GM13977 (cell line): ENCODE measurements at regions not wholly inside any gene's neighbourhood (a gene's known extent, or its start where the extent isn't known, plus 50 kb on each side); places are given as distances from the start of the nearest gene placed in this dataset.
"Not testable (repeated sequence)": the region's sequence is repeated elsewhere in the genome, so short reads cannot be mapped to it uniquely, and the experiment has no call there.

Experiments
- DNase-seq: peaks from one replicate; pipeline ENCODE4 v3.0.0; 2012; ENCODE audit warnings: low spot score
- in situ Hi-C: fragments of 300-500 bp; cut with MboI; formaldehyde crosslinking; loops from one replicate; pipeline ENCODE4 v1.12.0; 2022; ENCODE audit warnings: low sequenced_read_pairs, low pct_unique_long_range_greater_than_20kb, mixed read lengths, inconsistent platforms; ENCODE audit not compliant: unreplicated experiment
- TF ChIP-seq, protein P1 (sequence below): IDR thresholded peaks from 2 replicates; pipeline ENCODE4 v1.5.1; 2012; ENCODE audit warnings: mild to moderate bottlenecking, control low read depth; ENCODE audit not compliant: insufficient read depth; ENCODE audit errors: extremely low read depth, missing control alignments

DNA sequence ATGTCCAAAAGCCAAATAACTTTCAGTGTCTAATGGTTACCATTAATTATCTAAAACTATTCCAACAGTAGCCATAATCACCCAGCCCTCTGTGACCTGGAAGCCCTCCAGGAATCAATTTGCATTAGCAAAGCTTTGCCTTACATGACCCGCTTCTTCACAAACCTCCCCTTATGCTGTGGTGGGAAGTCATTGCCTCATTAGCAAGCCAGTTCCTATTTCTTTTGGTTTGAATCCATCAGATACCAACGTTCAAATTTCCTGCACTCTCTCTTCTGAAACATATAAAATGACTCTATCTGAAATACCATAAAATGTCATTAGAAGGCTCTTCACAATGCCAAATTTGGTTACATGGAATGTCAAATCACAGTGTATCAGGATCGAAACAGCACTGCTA lies 268.3 kb upstream of the PRKD1 start:
- no peak for DNase-seq
- TF ChIP-seq, protein P1, sequence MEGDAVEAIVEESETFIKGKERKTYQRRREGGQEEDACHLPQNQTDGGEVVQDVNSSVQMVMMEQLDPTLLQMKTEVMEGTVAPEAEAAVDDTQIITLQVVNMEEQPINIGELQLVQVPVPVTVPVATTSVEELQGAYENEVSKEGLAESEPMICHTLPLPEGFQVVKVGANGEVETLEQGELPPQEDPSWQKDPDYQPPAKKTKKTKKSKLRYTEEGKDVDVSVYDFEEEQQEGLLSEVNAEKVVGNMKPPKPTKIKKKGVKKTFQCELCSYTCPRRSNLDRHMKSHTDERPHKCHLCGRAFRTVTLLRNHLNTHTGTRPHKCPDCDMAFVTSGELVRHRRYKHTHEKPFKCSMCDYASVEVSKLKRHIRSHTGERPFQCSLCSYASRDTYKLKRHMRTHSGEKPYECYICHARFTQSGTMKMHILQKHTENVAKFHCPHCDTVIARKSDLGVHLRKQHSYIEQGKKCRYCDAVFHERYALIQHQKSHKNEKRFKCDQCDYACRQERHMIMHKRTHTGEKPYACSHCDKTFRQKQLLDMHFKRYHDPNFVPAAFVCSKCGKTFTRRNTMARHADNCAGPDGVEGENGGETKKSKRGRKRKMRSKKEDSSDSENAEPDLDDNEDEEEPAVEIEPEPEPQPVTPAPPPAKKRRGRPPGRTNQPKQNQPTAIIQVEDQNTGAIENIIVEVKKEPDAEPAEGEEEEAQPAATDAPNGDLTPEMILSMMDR = no peak
- in situ Hi-C loops = no loop called here

DNA sequence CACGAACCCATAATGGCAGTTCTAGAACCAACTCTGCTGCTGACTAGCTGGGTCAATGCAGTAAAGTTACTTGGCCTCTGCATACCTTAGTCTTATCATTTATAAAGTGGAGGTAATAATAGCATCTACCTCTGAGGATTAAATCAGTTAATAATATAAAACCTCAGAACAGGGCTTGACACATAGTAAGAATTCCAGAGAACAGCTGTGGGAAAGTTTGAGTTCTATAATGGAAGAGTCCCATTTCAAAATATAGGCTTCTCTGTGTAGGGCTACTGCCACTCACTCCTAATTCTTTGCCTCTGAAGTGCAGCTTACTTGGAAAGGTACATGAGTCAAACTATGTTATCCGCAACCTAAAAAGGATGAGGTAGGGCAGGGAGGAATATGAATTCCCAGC lies 269.2 kb upstream of the PRKD1 start:
- TF ChIP-seq, protein P1 = no peak
- in situ Hi-C loops = no loop called here
- no peak for DNase-seq

DNA sequence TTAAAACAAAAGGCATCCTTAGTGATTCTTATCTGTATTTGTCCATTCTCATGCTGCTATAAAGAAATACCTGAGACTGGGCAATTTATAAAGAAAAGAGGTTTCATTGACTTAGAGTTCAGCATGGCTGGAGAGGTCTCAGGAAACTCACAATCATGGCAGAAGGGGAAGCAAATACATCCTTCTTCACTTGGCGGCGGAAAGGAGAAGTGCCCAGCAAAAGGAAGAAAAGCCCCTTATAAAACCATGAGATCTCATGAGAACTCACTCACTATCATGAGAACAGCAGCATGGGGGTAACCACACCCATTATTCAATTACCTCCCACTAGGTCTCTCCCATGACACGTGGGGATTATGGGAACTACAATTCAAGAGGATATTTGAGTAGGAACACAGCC lies 271.1 kb upstream of the PRKD1 start:
- in situ Hi-C loops, DNase-seq: not testable (repeated sequence)

DNA sequence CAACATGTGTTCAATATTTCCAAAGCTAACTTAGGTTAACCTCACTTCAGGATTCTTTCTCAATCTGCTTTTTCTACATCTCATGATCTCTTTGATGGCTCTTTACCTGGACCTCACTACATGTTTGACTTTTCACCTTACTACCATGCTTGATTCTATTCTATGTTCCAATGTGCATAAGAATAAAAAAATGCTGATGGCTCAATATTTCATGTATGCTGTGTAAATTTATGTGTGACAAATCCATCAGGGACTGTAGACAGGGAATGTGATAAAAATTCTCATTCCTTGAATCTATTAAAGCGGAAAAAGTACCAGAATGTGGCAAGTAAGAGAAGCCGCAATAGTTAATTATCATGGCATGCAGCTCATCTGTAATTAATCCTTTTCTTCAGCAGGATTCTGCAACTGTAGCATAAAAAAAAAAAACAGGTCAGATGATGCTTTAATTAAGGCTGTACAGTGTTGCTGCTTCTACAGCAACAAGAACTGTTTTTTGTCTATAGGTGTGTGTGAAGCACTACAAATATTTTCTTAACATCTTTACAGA lies 276.9 kb upstream of the PRKD1 start:
- in situ Hi-C loops = loop anchor here (25.0 kb wide), 1 partner anchor 667 kb away; no protein-coding TSS in a partner anchor
- TF ChIP-seq, protein P1 = no peak
- no peak for DNase-seq

DNA sequence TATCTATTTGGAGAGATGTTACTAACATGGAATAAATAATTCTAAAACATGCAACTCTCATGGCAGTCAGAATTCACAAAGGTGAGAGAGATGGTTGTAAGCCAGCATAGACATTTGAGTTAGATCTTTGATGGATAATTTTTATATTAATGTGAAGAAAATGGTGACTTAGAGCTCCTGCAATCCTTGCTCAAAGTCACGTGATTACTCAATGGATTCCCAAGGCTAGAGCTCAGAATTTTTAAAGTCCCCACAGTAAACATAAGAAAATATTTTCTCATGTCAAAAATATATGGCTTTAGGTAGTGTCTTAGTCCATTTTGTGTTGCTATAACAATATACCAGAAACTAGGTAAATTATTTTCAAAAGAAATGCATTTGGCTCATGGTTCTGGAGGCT lies 281.5 kb upstream of the PRKD1 start:
- no peak for DNase-seq
- in situ Hi-C loops = loop anchor here (25.0 kb wide), 1 partner anchor 672 kb away; no protein-coding TSS in a partner anchor
- TF ChIP-seq, protein P1 = no peak

DNA sequence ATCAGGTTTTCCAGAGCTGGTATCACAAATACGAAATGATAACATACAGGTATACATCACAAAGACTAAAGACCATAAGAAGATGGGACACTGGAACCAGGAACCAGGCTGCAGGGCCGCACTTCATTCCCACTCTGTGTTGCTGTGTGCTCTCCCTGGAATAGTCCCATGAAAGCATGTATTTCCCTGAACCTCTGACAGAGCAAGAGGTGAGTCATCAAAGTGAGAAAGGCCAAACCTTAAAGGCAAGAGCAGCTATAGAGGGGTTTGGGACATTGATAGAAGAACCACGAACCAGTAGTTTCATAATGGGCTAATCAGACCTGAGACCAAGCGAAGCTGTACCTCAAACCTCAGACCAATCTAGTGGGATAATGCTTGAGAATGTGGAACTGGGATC lies 283.0 kb upstream of the PRKD1 start:
- in situ Hi-C loops = loop anchor here (25.0 kb wide), 1 partner anchor 673 kb away; no protein-coding TSS in a partner anchor
- TF ChIP-seq, protein P1 = no peak
- DNase-seq = no peak

DNA sequence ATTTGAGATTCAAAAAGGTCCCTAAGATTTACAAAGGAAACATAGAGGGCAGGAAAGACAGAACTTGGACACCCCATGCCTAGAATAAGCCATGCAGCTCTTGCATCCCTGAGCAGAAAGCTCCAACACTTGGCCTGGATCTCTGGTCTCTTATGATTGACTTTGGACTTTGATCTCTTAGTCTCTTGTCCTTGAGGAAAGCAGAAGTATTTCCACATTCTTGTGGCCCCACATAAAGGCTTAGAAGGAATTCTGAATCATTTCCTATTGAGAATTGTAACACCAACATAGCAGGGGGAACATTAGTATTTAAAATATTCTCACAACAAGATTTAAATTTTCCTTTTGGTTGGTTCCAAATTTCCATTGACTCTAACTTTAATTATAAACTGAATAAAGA lies 283.7 kb upstream of the PRKD1 start:
- DNase-seq = no peak
- TF ChIP-seq, protein P1 = no peak
- in situ Hi-C loops = loop anchor here (25.0 kb wide), 1 partner anchor 674 kb away; no protein-coding TSS in a partner anchor
